Neural progenitor cell (in vitro differentiated cells): ENCODE measurements at regions not wholly inside any gene's neighbourhood (a gene's known extent, or its start where the extent isn't known, plus 50 kb on each side); places are given as distances from the start of the nearest gene placed in this dataset.

Experiments used
- EZH2phosphoT487 ChIP-seq: fragments of 200-600 bp; sonication (generic); IDR thresholded peaks from 2 replicates; pipeline ENCODE4 v1.6.1; 2017; ENCODE audit warnings: antibody characterized with exemption
- TF ChIP-seq, protein P1 (sequence below): fragments of 200-600 bp; sonication (generic); IDR thresholded peaks from 2 replicates; pipeline ENCODE4 v1.5.1; 2017; ENCODE audit warnings: antibody characterized with exemption, mild to moderate bottlenecking

DNA sequence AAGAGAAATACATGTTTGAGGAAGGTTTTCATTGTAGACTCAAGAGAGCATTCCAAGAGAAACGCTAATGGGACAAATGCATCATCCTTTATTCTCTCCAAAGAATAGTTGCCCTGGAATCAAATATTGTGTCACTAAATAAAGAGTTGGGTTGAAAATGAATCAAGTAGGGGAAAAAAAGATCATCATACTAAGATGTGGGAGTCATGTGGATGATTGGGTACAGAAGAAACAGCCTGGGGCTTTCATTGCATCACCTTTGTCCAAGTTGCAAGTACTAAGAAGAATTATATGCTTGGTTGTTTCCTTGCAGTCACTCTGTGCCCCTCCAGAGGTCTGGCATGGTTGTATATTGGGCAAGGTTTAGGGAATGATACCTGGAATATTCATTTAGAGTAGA, 658.9 kb downstream of the TOX3 start:
- TF ChIP-seq, protein P1, sequence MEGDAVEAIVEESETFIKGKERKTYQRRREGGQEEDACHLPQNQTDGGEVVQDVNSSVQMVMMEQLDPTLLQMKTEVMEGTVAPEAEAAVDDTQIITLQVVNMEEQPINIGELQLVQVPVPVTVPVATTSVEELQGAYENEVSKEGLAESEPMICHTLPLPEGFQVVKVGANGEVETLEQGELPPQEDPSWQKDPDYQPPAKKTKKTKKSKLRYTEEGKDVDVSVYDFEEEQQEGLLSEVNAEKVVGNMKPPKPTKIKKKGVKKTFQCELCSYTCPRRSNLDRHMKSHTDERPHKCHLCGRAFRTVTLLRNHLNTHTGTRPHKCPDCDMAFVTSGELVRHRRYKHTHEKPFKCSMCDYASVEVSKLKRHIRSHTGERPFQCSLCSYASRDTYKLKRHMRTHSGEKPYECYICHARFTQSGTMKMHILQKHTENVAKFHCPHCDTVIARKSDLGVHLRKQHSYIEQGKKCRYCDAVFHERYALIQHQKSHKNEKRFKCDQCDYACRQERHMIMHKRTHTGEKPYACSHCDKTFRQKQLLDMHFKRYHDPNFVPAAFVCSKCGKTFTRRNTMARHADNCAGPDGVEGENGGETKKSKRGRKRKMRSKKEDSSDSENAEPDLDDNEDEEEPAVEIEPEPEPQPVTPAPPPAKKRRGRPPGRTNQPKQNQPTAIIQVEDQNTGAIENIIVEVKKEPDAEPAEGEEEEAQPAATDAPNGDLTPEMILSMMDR: no peak
- no peak for TF ChIP-seq EZH2phosphoT487
